ENCODE measurements at regions not wholly inside any gene's neighbourhood (a gene's known extent, or its start where the extent isn't known, plus 50 kb on each side); places are given as distances from the start of the nearest gene placed in this dataset.
"Not testable (repeated sequence)": the region's sequence is repeated elsewhere in the genome, so short reads cannot be mapped to it uniquely, and the experiment has no call there.

- no peak for DNase-seq (ENCODE audit: extremely low read depth in 1 of 2, low read depth in 1 of 2)
Measured at GRCh38 chr10:8815969-8816368, 761.5 kb downstream of the GATA3 start.

GRCh38 chr10:8817299-8817698 lies 762.8 kb downstream of the GATA3 start:
- DNase-seq (ENCODE audit: extremely low read depth in 1 of 2, low read depth in 1 of 2): no peak

GRCh38 chr10:8825611-8826010 lies 771.1 kb downstream of the GATA3 start:
- no peak for DNase-seq (ENCODE audit: extremely low read depth in 1 of 2, low read depth in 1 of 2)

GRCh38 chr10:8829592-8829991 lies 775.1 kb downstream of the GATA3 start:
- no peak for DNase-seq (ENCODE audit: extremely low read depth in 1 of 2, low read depth in 1 of 2)

GRCh38 chr10:8830048-8830447 lies 775.6 kb downstream of the GATA3 start:
- no peak for DNase-seq (ENCODE audit: extremely low read depth in 1 of 2, low read depth in 1 of 2)

- no peak for DNase-seq (ENCODE audit: extremely low read depth in 1 of 2, low read depth in 1 of 2)
Measured at GRCh38 chr10:8830876-8831275, 776.4 kb downstream of the GATA3 start.

- no peak for DNase-seq (ENCODE audit: extremely low read depth in 1 of 2, low read depth in 1 of 2)
Measured at GRCh38 chr10:8835453-8836167, 781.1 kb downstream of the GATA3 start.

- DNase-seq (ENCODE audit: extremely low read depth in 1 of 2, low read depth in 1 of 2): no peak
Measured at GRCh38 chr10:8840356-8840755, 785.9 kb downstream of the GATA3 start.

- no peak for DNase-seq (ENCODE audit: extremely low read depth in 1 of 2, low read depth in 1 of 2)
Measured at GRCh38 chr10:8844141-8844540, 789.7 kb downstream of the GATA3 start.

GRCh38 chr10:8852546-8852945 lies 798.1 kb downstream of the GATA3 start:
- DNase-seq (ENCODE audit: extremely low read depth in 1 of 2, low read depth in 1 of 2): no peak

- no peak for DNase-seq (ENCODE audit: extremely low read depth in 1 of 2, low read depth in 1 of 2)
Measured at GRCh38 chr10:8853048-8853447, 798.6 kb downstream of the GATA3 start.

- not testable (repeated sequence) for DNase-seq (ENCODE audit: extremely low read depth in 1 of 2, low read depth in 1 of 2)
Measured at GRCh38 chr10:8868924-8869323, 814.4 kb downstream of the GATA3 start.

GRCh38 chr10:8873310-8873709 lies 818.8 kb downstream of the GATA3 start:
- DNase-seq (ENCODE audit: extremely low read depth in 1 of 2, low read depth in 1 of 2): no peak

- no peak for DNase-seq (ENCODE audit: extremely low read depth in 1 of 2, low read depth in 1 of 2)
Measured at GRCh38 chr10:8874268-8874667, 819.8 kb downstream of the GATA3 start.

GRCh38 chr10:8874972-8875371 lies 820.5 kb downstream of the GATA3 start:
- DNase-seq (ENCODE audit: extremely low read depth in 1 of 2, low read depth in 1 of 2): no peak

- DNase-seq (ENCODE audit: extremely low read depth in 1 of 2, low read depth in 1 of 2): no peak
Measured at GRCh38 chr10:8876171-8876570, 821.7 kb downstream of the GATA3 start.

GRCh38 chr10:8889538-8889937 lies 835.0 kb downstream of the GATA3 start:
- DNase-seq (ENCODE audit: extremely low read depth in 1 of 2, low read depth in 1 of 2): no peak

- no peak for DNase-seq (ENCODE audit: extremely low read depth in 1 of 2, low read depth in 1 of 2)
Measured at GRCh38 chr10:8893102-8893501, 838.6 kb downstream of the GATA3 start.

GRCh38 chr10:8894148-8894547 lies 839.7 kb downstream of the GATA3 start:
- no peak for DNase-seq (ENCODE audit: extremely low read depth in 1 of 2, low read depth in 1 of 2)

- DNase-seq (ENCODE audit: extremely low read depth in 1 of 2, low read depth in 1 of 2): no peak
Measured at GRCh38 chr10:8897769-8898168, 843.3 kb downstream of the GATA3 start.

- no peak for DNase-seq (ENCODE audit: extremely low read depth in 1 of 2, low read depth in 1 of 2)
Measured at GRCh38 chr10:8898745-8899330, 844.4 kb downstream of the GATA3 start.

- no peak for DNase-seq (ENCODE audit: extremely low read depth in 1 of 2, low read depth in 1 of 2)
Measured at GRCh38 chr10:8902926-8903325, 848.4 kb downstream of the GATA3 start.

GRCh38 chr10:8908013-8908412 lies 853.5 kb downstream of the GATA3 start:
- no peak for DNase-seq (ENCODE audit: extremely low read depth in 1 of 2, low read depth in 1 of 2)
